ENCODE measurements at regions not wholly inside any gene's neighbourhood (a gene's known extent, or its start where the extent isn't known, plus 50 kb on each side); places are given as distances from the start of the nearest gene placed in this dataset.

GRCh38 chr16:85363881-85364280 lies 249.2 kb upstream of the GSE1 start:
- Histone ChIP-seq H3K27me3 (no peaks in the 10 kb centered on the region), H3K27ac (peak overlapping the region in 1 of 5 donors; percentile 89), H3K36me3 (no peaks in the 10 kb centered on the region), H3K4me1 (peaks cover 44 to 84% (median 66%) of the 10 kb centered on the region in 4 donors), H3K9me3 (no peaks in the 10 kb centered on the region), H3K4me3 (no peak overlapping the region)
- intact Hi-C loops (cut with DNase I; ENCODE audit: low total_unique reads), result no loop called here
- TF ChIP-seq EP300 (IDR thresholded peaks at IDR 0.05) (no peak), POLR2AphosphoS5 (IDR thresholded peaks at IDR 0.05) (no peak), CTCF (IDR thresholded peaks at IDR 0.05) (no peak), POLR2A (IDR thresholded peaks at IDR 0.05) (no peak)
- WGBS, 5 donors, result 81 to 97% (median 91%) methylated on average over 10 of the region's 10 CpGs
- DNase-seq, result no peak

- intact Hi-C loops (cut with DNase I; ENCODE audit: low total_unique reads), result no loop called here
- H3K9me3 ChIP-seq, result no peaks in the 10 kb centered on the region
- DNase-seq, result no peak
- no peaks in the 10 kb centered on the region for H3K27me3 ChIP-seq
- peaks cover 38 to 80% (median 61%) of the 10 kb centered on the region in 4 donors for H3K4me1 ChIP-seq
- no peak overlapping the region for H3K4me3 ChIP-seq
- 83 to 94% (median 87%) methylated on average over 18 to 21 of the region's 21 CpGs for WGBS, 5 donors
- no peaks in the 10 kb centered on the region for H3K36me3 ChIP-seq
- H3K27ac ChIP-seq, result peak overlapping the region in 4 of 5 donors; percentile 31 to 69 (median 38)
- TF ChIP-seq EP300 (IDR thresholded peaks at IDR 0.05) (no peak), POLR2AphosphoS5 (IDR thresholded peaks at IDR 0.05) (no peak), CTCF (IDR thresholded peaks at IDR 0.05) (no peak), POLR2A (IDR thresholded peaks at IDR 0.05) (no peak)
These were observed 248.6 kb upstream of the GSE1 start for GRCh38 chr16:85364323-85365040.

- Histone ChIP-seq H3K9me3 (no peaks in the 10 kb centered on the region), H3K36me3 (no peaks in the 10 kb centered on the region), H3K27ac (peak overlapping the region in 4 of 5 donors; percentile 31 to 69 (median 38)), H3K4me1 (peaks cover 39 to 80% (median 61%) of the 10 kb centered on the region in 4 donors), H3K4me3 (no peak overlapping the region), H3K27me3 (no peaks in the 10 kb centered on the region)
- TF ChIP-seq POLR2AphosphoS5 (IDR thresholded peaks at IDR 0.05), result peak in 1 of 3 donors; percentile 33
- no peak for TF ChIP-seq EP300 (IDR thresholded peaks at IDR 0.05)
- no peak for TF ChIP-seq POLR2A (IDR thresholded peaks at IDR 0.05)
- intact Hi-C loops (cut with DNase I; ENCODE audit: low total_unique reads), result no loop called here
- DNase-seq, result peak; percentile 40 to 56
- WGBS, 5 donors, result 48 to 78% (median 61%) methylated on average over 9 to 11 of the region's 11 CpGs
These were observed 248.0 kb upstream of the GSE1 start for GRCh38 chr16:85365120-85365519.

GRCh38 chr16:85366031-85366763 lies 246.9 kb upstream of the GSE1 start:
- peak in 1 of 2 donors; percentile 70 for DNase-seq
- 79 to 88% (median 80%) methylated on average over 14 to 22 of the region's 22 CpGs for whole genome bisulfite sequencing, 5 donors
- TF ChIP-seq EP300 (IDR thresholded peaks at IDR 0.05), result no peak
- no peak for TF ChIP-seq POLR2A (IDR thresholded peaks at IDR 0.05)
- H3K27me3 ChIP-seq, result no peaks in the 10 kb centered on the region
- H3K36me3 ChIP-seq, result no peaks in the 10 kb centered on the region
- intact Hi-C loops (cut with DNase I; ENCODE audit: low total_unique reads), result no loop called here
- peak overlapping the region in 4 of 5 donors; percentile 43 to 76 (median 58) for H3K27ac ChIP-seq
- H3K9me3 ChIP-seq, result no peaks in the 10 kb centered on the region
- H3K4me3 ChIP-seq, result no peak overlapping the region
- peaks cover 45 to 83% (median 62%) of the 10 kb centered on the region in 4 donors for H3K4me1 ChIP-seq

DNA sequence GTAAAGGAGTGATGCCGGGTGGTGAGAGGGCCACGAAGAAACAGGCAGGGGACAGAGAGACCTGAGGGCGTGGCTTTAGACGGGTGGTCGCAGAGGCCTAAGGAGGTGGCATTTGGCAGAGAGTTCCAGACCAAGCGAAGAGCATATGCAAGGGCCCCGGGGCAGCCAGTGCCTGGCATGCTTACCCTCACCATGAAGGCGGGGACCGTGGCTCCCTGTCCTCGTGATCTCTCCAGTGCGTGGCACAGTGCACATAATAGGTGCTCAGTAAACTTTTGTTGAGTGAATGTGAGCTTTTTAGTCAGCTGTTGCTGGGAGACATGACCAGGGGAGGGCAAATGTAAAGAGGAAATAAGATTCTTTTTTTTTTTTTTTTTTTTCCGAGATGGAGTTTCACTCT lies 245.6 kb upstream of the GSE1 start:
- H3K4me3 ChIP-seq, result no peak overlapping the region
- WGBS, 5 donors, result 84 to 92% (median 89%) methylated on average over 12 of the region's 12 CpGs
- H3K36me3 ChIP-seq, result no peaks in the 10 kb centered on the region
- H3K4me1 ChIP-seq, result peaks cover 43 to 83% (median 65%) of the 10 kb centered on the region in 4 donors
- H3K27me3 ChIP-seq, result no peaks in the 10 kb centered on the region
- TF ChIP-seq POLR2AphosphoS5 (IDR thresholded peaks at IDR 0.05) (no peak), POLR2A (IDR thresholded peaks at IDR 0.05) (no peak), CTCF (IDR thresholded peaks at IDR 0.05) (no peak), EP300 (IDR thresholded peaks at IDR 0.05) (no peak)
- DNase-seq, result no peak
- intact Hi-C loops (cut with DNase I; ENCODE audit: low total_unique reads), result no loop called here
- H3K9me3 ChIP-seq, result no peaks in the 10 kb centered on the region
- H3K27ac ChIP-seq, result peak overlapping the region in 2 of 5 donors; percentile 46 to 69
